ENCODE measurements at regions not wholly inside any gene's neighbourhood (a gene's known extent, or its start where the extent isn't known, plus 50 kb on each side); places are given as distances from the start of the nearest gene placed in this dataset.

- DNase-seq, result no peak
These were observed 119.8 kb upstream of the TLE3 start for GRCh38 chr15:70217226-70218160.

GRCh38 chr15:70215951-70216350 is 118.2 kb upstream of the TLE3 start:
- no peak for DNase-seq

- no peak for DNase-seq
These were observed 117.4 kb upstream of the TLE3 start for GRCh38 chr15:70214941-70215635.

GRCh38 chr15:70214276-70214675 is 116.6 kb upstream of the TLE3 start:
- no peak for DNase-seq

GRCh38 chr15:70213794-70214193 is 116.1 kb upstream of the TLE3 start:
- DNase-seq, result no peak

- no peak for DNase-seq
These were observed 115.2 kb upstream of the TLE3 start for GRCh38 chr15:70212963-70213315.

GRCh38 chr15:70212286-70212962 is 114.7 kb upstream of the TLE3 start:
- DNase-seq, result no peak

GRCh38 chr15:70210528-70210927 is 112.8 kb upstream of the TLE3 start:
- no peak for DNase-seq

- DNase-seq, result no peak
These were observed 112.4 kb upstream of the TLE3 start for GRCh38 chr15:70210076-70210475.

- DNase-seq, result no peak
These were observed 111.8 kb upstream of the TLE3 start for GRCh38 chr15:70209499-70209898.

GRCh38 chr15:70208332-70208731 is 110.6 kb upstream of the TLE3 start:
- no peak for DNase-seq

- DNase-seq, result no peak
These were observed 109.0 kb upstream of the TLE3 start for GRCh38 chr15:70206668-70207067.

GRCh38 chr15:70204652-70205051 is 106.9 kb upstream of the TLE3 start:
- DNase-seq, result no peak

GRCh38 chr15:70203981-70204560 is 106.4 kb upstream of the TLE3 start:
- peak; percentile 23 for DNase-seq

- peak; percentile 18 for DNase-seq
These were observed 105.0 kb upstream of the TLE3 start for GRCh38 chr15:70202756-70203155.

GRCh38 chr15:70201425-70201775 is 103.7 kb upstream of the TLE3 start:
- no peak for DNase-seq

- DNase-seq, result no peak
These were observed 103.1 kb upstream of the TLE3 start for GRCh38 chr15:70200511-70201424.

- no peak for DNase-seq
These were observed 102.1 kb upstream of the TLE3 start for GRCh38 chr15:70199540-70200410.

- DNase-seq, result no peak
These were observed 101.4 kb upstream of the TLE3 start for GRCh38 chr15:70199124-70199482.

- DNase-seq, result no peak
These were observed 100.9 kb upstream of the TLE3 start for GRCh38 chr15:70198441-70199123.
